Left forelimb (tissue), 1 donor: ENCODE measurements at regions not wholly inside any gene's neighbourhood (a gene's known extent, or its start where the extent isn't known, plus 50 kb on each side); places are given as distances from the start of the nearest gene placed in this dataset.
"Not testable (repeated sequence)": the region's sequence is repeated elsewhere in the genome, so short reads cannot be mapped to it uniquely, and the experiment has no call there.

Source experiments
- DNase-seq: peaks from one replicate; pipeline ENCODE4 v3.0.0-alpha.2; 2018; ENCODE audit warnings: low spot score

DNA sequence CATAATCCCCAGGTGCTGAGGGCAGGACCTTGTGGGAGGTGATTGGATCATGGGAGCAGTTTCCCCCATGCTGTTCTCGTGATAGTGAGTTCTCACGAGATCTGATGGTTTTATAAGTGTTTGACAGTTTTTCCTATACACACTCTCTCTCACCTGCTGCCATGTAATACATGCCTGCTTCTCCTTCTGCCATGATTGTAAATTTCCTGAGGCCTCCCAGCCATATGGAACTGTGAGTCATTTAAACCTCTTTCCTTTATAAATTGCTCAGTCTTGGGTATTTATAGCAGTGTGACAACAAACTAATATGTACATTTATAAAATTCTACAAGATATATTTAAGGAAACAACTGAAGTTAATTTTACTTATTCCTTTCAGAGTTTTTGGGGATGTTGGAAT is 170.8 kb upstream of the BET1 start:
- no peak for DNase-seq

DNA sequence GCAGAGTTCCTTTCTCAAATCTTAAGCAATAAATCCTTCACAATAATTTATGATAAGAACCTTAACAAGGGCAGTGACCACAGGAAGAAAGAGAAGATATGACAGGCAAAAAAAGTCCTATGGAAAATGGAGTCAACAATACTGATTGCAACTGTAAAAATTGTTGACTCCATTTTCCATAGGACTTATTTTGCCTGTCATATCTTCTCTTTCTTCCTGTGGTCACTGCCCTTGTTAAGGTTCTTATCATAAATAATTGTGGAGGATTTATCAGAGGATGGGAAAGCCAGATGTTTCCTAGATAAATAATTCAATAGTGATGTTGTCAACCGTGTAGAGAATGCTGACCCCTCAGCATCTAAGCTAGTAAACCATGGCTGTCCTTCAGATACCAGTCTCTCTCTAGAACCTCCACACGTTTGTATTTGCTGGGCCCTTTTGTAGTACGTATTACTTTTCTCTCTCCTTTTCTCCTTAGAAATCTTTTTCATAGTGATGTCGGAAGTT is 172.6 kb upstream of the BET1 start:
- no peak for DNase-seq

DNA sequence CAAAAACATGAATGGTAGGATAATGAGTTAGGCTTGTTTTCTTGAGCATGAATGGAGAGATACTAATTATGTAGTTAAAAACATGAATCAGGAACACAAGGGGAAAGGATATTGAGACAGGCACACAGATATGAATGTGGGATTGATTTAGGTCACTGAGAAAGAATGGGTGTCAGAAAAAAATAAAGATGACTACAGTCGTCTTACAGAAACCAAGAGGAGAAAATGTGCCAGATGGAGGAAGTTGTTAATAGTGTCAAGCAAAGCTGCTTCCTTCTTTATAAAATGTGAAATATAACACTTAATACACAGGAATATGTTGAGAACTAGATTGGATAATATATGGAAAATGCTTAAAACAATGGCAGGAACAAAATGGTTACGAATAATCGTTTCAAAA is 173.3 kb upstream of the BET1 start:
- DNase-seq: no peak

DNA sequence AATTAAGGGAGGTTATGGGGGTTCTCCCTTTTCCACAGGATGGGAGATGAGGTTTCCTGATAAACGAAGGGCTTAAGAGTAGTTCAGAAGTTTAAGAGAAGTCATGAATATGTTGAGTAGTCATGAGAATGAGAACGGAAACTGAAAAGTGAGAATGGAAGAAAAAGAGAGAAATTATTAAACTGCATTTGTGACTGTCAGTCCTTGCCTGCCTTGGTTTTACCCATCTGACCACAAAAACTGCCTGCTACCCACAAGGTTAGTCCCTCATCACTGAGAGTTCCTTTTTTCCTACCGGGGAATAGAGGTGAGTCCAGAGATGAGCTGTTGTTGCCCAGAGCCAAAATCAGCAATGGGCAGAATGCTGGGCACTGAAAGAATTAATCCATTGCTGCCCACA is 174.1 kb upstream of the BET1 start:
- no peak for DNase-seq

DNA sequence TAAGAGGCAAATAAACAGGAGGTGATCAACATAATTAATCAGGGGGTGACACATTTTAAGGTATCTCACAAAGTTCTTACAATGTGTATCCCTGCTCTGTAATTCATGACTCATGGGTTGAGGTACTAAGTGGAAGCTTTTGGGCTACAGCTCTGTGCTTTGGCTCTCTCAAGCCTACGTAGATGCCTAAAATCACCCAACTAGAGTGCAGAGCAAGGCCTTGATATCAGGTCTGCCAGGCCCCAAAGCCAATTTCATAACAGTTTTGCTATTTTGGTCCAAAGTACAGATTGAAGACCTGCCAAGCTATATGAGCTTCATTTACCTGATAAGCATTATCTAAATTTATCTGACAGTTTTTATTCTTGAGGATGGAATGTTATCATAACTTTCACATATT is 175.3 kb upstream of the BET1 start:
- DNase-seq: no peak

DNA sequence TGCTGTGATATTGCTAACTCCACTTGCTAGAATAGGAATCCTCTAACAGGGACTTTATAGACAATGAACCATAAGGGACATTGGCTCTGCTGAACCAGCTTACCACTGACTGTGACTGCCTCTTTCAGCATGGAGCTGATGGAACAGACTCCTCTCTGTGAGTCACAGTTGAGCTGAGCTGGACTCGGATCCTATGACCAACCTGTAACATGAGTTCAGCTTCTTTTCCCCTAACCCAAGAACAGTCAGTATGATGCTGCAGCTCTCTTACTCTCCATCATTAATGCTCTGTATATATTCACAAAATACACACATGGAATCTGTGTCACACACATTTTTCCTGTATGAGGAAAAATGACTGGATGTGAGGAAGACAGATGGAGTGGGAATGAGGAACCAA is 177.9 kb upstream of the BET1 start:
- no peak for DNase-seq

DNA sequence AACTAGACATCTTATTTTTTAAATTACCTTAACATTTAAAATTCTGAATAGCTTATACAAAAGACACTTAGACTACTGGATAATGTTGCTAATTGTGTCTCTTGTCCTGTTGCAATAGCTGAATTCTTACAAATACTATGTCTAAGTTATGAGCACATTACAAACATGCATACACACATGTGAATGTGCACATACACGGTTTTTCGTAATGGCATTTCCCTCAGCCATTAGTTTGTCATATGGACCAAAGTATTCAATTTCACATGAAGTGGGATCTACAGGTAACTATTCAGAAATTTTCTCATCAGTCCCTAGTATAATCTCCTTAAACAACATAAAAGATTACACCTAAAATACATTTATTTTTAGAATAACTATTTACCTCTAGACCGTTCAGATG is 178.6 kb upstream of the BET1 start:
- no peak for DNase-seq

DNA sequence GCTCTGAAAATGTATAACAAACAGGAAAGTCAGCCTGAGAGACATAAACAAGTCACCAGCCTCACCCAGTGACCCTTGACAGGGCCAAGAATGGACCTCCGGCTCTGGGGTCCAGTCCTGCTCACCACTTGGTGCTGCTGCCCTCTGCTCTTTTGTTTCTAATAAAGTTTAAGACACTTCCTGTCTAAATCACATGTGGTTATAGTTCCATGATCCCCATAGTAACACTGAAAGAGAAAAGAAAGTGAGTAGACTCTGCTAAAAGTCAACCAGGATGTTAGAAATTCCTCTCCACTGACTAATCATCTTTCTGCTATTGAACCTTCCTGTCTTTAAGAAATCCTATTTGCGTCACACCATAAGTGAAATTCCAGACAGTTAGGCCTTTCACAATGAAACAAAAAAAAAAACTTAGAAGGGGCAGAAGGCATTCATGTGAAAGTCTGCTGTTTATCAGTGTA is 179.2 kb upstream of the BET1 start:
- DNase-seq: no peak

DNA sequence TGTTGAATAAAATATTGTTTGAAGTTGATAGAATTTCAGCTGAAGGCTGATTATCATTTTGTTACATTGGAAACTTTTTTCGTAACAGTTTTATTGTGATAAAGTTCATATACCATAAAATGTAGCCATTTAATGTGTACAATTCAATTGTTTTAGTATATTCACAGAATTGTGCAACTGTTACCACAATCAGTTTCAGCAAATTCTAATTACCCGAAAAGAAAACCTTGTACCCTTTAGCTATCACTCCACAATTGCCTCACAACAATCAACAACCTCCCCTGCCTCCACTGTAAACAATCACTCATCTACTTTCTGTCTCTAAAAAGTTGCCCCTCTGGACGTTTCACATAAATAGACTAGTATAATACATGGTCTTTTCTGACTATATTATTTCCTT is 179.7 kb upstream of the BET1 start:
- DNase-seq: no peak

DNA sequence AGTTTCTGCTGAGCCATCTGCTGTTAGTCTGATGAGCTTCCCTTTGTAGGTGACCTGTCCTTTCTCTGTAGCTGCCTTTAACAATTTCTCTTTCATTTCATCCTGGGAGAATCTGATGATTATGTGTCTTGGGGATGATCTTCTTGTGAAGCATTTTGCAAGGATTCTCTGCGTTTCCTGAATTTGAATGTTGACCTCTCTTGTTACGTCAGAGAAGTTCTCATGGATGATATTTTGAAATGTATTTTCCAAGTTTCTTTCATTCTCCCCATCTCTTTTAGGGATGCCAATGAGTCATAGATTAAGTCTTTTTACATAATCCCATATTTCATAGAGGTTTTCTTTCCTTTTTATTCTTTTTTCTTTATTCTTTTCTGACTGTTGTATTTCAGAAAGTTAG is 184.2 kb upstream of the BET1 start:
- DNase-seq: no peak

DNA sequence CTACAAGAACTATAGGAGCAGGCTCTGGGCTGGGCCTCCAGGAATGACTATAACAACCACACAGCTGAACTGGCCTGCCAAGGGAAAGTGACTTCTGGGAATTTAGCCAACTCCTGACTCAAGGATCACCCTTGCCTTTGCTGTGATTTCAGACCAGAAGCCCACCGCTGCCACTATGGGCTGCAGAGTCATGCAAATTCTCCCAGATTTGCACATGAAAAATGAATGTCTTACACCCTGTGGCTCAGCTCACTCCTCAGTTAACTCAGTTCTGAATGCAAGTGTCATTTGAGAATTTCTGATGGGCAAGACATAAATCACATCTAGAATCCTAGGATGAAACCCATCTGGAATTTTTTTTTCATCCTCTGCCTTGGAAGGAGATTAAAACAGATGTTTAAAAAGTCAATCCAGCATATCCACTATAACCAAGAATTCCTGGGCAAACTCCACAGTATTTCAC is 186.5 kb upstream of the BET1 start:
- DNase-seq: peak; percentile 70

DNA sequence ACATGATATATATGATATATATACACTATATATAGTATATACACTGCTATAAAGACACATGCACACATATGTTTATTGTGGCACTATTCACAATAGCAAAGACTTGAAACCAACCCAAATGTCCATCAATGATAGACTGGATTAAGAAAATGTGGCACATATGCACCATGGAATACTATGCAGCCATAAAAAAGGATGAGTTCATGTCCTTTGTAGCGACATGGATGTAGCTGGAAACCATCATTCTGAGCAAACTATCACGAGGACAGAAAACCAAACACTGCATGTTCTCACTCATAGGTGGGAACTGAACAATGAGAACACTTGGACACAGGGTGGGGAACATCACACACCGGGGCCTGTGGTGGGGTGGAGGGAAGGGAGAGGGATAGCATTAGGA is 190.3 kb upstream of the BET1 start:
- not testable (repeated sequence) for DNase-seq

DNA sequence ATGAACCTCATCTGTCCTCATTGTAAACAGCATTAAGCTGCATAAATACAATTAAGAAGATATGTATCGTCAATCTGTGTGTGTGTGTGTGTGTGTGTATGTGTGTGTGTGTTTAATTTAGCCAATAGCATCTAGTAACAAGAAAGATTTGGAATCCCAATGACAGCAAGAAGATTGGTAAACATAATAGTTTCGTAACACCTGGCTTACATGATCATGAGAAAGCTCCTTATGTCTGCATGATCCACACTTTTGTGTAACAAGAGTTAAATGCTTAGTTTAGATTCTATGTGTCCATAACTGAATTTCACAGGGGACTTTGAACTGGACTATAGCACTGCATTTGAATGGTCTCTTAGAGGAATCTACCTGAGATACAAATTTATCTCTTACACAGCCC is 191.0 kb upstream of the BET1 start:
- DNase-seq: no peak

DNA sequence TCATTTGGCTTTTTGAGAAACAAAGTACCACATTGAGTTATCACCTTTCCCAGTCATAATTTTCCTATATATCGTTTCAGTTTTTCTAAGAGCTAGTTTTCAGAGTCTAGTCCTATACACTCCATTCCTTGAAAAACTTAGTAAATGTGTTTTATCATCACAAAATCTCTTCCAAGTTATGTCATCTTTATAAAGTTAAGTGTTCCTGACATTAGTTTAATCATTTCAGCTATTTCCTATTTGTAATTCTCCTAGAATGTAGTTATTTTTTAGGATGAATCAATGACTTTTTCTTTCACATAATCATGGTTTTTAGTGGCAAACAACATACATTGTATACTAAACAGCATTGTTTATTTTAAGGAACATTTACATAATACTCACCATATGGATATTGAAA is 191.7 kb upstream of the BET1 start:
- DNase-seq: no peak

DNA sequence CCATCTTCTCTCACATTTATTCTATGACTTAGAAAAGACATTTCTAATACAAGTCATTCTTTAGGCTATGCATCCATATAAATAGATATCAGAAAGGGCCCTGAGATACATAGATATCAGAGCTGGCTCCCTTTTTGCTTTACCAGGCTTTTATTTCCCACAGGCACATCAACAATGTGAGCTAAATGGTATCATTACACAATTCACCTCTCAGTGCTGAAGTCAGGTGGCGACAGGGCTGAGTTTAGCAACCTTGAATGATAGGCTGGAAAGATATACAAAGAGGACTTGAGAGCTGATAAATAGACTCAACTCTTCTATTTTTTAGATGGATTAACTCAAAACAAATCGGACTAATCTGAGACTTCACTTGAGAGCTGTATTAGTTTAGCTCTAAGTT is 189.2 kb upstream of the COL1A2 start:
- DNase-seq: no peak

DNA sequence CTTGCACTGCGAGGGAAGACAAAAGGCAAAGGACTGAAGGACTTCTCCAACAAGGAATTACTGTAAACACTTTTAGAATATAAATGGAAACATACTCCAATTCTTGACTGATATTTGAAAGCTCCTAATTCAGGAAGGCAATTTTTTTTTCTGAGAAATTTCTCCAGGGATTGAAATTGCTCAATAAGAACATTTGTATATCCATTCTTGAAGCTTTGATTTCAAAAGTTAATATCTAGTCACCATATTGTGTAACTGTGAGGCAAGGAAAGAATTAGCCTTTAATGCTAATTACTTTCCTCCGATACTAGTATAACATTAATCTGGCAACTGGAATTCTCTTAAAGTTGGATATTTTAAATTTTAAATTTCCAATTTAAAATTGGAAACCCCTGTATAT is 188.4 kb upstream of the COL1A2 start:
- DNase-seq: no peak

DNA sequence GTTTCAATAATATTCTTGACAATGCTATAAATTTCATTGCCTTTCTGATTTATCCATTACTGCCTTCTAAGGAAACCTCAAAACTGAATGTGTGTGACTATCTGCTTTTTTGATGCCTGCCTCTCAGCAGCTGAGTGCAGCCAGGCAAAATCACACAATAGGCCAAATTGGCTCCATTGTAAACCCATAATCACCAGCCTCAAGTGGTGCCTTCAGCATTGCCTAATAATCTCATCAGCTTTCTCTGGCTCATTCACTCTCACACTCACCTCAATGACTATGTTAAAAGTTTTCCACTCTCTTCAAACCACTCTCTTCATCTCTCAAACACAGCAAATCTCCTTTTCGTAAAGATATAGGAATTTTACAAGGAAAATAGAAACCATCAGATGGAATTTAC is 182.5 kb upstream of the COL1A2 start:
- no peak for DNase-seq

DNA sequence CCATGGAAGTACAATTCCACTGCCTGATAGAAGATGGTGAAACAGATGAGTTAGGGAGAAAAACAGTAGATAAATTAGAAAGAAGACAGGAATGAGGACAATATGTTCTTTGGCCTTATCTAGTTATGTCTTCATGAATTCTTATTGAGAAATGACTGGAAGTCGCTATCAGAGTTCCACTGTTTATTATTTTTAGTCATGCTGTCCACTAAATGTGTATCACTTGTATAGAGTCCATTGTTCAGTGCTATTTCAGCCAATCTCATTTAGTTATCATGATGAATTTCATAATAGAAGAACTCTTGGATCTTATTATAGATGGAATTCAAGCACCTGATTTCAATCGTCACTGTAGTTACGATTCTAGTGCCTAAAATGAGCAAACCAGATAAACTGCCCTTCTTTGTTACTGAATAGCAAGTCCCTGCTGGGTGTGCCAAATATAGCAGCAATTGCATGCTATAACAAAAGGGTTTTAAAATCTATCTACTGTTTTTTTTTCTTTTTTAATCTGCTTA is 177.7 kb upstream of the COL1A2 start:
- no peak for DNase-seq

DNA sequence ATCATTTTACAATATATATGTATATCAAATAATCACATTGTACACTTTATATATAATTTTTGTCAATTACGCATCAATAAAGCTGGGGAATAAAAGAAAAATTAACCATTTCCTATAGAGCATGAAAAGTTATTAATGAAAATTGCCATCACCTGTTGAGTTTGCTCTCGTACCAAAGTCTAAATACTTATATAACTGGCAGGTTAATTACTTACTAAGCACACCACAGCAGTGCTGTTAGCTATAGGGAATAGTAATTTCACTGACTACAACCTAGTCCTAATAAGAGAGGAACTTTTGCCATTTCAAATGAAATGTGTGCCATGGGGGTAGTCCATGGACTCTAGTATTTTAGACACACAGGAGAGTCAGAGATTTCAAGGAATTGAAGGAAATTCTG is 176.9 kb upstream of the COL1A2 start:
- no peak for DNase-seq

DNA sequence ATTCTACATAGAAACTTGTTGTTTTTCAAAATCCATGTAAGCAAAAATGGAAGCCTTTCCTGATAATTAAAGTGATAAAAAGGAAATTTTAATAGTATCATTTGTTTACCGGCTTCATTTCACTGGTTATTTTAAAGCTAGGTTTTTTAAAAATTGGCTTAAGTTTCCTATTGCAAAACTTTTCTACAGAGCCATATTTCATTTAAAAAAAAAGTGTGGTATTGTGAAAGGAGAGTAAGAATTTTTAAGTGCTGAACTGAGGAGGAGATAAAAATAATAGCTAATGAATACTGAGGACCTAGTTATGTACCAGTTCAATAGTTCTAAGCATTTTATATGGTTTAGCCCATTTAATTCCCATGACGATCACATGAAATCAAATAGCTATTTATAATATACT is 172.2 kb upstream of the COL1A2 start:
- DNase-seq: no peak

DNA sequence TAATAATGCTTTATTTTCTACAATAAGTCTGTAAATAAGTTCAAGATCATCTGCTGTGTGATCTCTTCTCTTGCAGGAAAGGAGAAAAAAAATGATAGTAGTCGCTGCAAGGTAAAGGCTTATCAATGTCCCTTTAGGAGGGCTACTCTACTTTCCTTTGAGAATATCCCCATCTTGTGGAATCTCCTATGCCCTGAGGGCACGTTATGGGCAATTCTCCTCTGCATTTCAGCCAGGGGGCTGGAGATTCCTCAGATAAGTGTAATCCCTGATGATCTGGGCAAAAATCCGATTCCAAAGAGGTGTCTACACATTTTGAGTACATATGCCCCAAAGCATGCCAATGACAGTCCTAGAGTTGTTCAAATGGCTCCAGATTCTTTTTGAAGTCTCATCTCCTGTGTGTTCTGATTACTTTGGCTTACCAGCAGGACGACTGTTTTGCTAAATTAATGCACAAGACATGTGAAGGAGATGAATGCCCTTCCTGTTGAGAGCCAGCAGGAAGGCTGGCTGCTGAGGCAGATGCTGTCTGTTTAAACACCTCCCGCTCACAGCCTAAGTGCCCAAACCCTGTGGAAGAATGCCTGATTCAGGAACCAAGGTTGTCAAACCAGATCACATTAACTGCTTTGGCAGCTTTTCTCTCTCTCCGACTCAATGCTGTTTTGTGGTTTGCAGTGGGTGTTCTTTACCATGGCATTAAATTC is 171.2 kb upstream of the COL1A2 start:
- DNase-seq: no peak

DNA sequence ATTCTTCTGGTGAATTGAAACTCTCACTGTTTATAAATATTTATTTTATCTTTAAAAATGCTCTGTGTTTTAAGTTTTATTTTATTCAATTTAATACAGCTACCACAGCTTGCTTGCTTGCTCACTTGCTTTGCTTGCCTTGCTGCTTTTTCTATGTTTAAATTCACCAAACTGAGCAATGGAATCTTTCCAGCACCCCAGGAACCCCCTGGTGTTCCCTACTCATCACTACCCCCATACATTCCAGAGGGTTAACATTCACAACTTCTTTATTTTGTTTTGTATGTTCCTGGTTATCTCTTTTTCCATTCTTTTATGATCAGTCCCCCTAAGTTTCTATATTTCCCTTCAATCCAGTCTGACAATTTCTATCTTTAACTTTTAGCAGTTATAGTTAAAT is 166.5 kb upstream of the COL1A2 start:
- no peak for DNase-seq

DNA sequence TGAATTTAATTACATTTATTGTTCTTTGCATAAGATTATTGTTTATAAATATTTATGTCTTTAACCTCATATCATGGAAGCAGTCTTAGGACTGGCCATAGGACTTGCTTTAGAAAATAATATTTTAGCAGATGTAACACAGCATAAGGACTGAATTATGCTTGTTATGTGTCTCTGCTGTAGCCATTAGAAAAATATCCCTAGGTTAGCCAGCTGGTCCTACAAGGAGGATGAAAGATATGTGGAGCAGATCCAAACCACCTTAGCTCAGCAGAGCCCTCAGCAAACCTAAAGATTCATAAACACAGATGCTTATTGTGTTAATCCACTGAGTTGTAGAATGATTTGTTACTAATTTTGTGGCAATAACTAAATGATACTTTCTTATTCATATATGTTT is 166.0 kb upstream of the COL1A2 start:
- DNase-seq: no peak

DNA sequence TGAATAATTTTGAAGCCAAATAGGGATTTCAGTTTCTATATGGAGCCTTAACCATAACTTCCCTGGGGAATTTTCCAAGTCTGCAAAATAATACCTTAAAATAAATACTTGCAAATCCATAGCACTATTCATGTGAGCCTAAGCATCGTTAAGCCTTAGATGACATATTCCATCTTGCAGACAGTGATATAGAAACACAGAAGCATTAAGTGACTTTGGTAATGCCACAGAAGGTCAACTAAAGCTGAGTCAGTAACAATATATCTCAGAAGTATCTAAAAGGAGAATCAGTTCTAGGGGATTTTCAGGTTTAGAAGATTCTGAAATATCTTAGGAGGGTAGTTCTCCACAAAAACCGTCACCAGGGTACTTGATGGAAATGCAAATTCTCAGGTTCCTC is 163.4 kb upstream of the COL1A2 start:
- no peak for DNase-seq
